ENCODE measurements at regions not wholly inside any gene's neighbourhood (a gene's known extent, or its start where the extent isn't known, plus 50 kb on each side); places are given as distances from the start of the nearest gene placed in this dataset.
"Not testable (repeated sequence)": the region's sequence is repeated elsewhere in the genome, so short reads cannot be mapped to it uniquely, and the experiment has no call there.

GRCh38 chr1:166629946-166630345 is 209.3 kb upstream of the POGK start:
- no peak for ATAC-seq (ENCODE audit: low FRiP score)
- DNase-seq (ENCODE audit: low spot score): no peak
- TF ChIP-seq CTCF (IDR thresholded peaks at IDR 0.05): no peak

GRCh38 chr1:166630369-166630768 is 208.9 kb upstream of the POGK start:
- no peak for DNase-seq (ENCODE audit: low spot score)
- no peak for TF ChIP-seq CTCF (IDR thresholded peaks at IDR 0.05)
- ATAC-seq (ENCODE audit: low FRiP score): no peak

DNA sequence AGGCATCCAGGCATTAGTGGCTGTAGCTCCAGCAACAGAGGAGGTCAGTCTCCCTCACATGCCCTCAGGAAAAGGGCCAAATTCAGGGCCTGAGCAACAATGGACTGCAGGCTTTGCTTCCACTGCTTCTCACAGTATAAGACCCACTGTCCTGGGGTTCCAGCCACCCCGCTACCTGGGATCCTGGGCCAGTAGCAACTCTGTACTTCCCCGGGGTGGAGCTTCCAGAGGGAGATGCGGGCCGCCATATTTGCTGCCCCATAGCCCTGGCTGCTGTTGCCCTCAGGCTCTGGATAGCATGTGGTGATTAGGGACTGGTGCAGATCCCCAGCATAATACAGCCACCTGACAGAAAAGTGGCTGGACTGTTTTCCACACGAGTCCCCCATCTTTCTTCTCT is 201.1 kb upstream of the POGK start:
- TF ChIP-seq CTCF (IDR thresholded peaks at IDR 0.05): no peak
- ATAC-seq (ENCODE audit: low FRiP score): no peak
- DNase-seq (ENCODE audit: low spot score): no peak

DNA sequence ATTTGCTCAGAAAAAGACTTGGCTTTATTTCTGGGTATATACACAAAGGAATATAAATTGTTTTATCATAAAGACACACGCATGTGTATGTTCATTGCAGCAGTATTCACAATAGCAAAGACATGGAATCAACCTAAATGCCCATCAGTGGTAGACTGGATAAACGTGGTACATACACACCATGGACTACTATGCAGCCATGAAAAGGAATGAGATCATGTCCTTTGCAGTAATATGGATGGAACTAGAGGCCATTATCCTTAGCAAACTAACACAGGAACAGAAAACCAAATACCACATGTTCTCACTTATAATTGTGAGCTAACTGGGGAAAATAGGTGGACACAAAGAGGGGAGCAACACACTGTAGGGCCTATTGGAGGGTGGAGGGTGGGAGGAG is 182.0 kb upstream of the POGK start:
- not testable (repeated sequence) for DNase-seq (ENCODE audit: low spot score); ATAC-seq (ENCODE audit: low FRiP score)

DNA sequence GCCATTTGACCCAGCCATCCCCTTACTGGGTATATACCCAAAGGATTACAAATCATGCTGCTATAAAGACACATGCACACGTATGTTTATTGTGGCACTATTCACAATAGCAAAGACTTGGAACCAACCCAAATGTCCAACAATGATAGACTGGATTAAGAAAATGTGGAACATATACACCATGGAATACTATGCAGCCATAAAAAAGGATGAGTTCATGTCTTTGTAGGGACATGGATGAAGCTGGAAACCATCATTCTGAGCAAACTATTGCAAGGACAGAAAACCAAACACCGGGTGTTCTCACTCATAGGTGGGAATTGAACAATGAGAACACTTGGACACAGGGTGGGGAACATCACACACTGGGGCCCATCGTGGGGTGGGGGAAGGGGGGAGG is 172.5 kb upstream of the POGK start:
- ATAC-seq (ENCODE audit: low FRiP score); DNase-seq (ENCODE audit: low spot score): not testable (repeated sequence)

GRCh38 chr1:166667600-166667999 is 171.7 kb upstream of the POGK start:
- ATAC-seq (ENCODE audit: low FRiP score); DNase-seq (ENCODE audit: low spot score): not testable (repeated sequence)

GRCh38 chr1:166671627-166672026 is 167.6 kb upstream of the POGK start:
- ATAC-seq (ENCODE audit: low FRiP score) (no peak), DNase-seq (ENCODE audit: low spot score) (no peak)
- no peak for TF ChIP-seq CTCF (IDR thresholded peaks at IDR 0.05)

- ATAC-seq (ENCODE audit: low FRiP score) (no peak), DNase-seq (ENCODE audit: low spot score) (no peak)
- no peak for TF ChIP-seq CTCF (IDR thresholded peaks at IDR 0.05)
Measured at GRCh38 chr1:166673722-166674121, 165.6 kb upstream of the POGK start.

DNA sequence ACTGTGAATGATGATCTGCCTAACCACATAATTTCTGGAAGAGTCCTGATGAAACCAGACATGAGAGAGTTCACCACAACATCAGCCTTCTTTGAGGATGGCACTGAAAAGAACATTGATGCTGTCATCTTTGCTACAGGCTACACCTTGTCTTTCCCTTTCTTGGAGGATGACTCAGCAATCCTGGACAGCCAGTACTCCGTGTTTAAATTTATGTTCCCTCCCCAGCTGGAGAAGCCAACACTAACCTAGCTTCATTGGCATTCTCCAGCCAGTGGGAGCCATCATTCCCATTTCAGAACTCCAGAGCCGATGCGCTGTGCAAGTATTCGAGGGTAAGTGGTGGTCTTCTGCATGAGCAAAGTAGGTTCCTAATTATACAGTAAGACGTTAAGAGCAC is 164.1 kb upstream of the POGK start:
- TF ChIP-seq CTCF (IDR thresholded peaks at IDR 0.05): no peak
- no peak for DNase-seq (ENCODE audit: low spot score)
- ATAC-seq (ENCODE audit: low FRiP score): no peak

Measured in omental fat pad (tissue), 3 donors.